CD4-positive, alpha-beta T cell treated with Interleukin-17A for 4 hours (primary cell): ENCODE measurements at regions not wholly inside any gene's neighbourhood (a gene's known extent, or its start where the extent isn't known, plus 50 kb on each side); places are given as distances from the start of the nearest gene placed in this dataset.
"Not testable (repeated sequence)": the region's sequence is repeated elsewhere in the genome, so short reads cannot be mapped to it uniquely, and the experiment has no call there.

Experiments
- DNase-seq: peaks from one replicate; pipeline ENCODE4 v3.0.0-alpha.2; 2020; ENCODE audit warnings: mixed read lengths

DNA sequence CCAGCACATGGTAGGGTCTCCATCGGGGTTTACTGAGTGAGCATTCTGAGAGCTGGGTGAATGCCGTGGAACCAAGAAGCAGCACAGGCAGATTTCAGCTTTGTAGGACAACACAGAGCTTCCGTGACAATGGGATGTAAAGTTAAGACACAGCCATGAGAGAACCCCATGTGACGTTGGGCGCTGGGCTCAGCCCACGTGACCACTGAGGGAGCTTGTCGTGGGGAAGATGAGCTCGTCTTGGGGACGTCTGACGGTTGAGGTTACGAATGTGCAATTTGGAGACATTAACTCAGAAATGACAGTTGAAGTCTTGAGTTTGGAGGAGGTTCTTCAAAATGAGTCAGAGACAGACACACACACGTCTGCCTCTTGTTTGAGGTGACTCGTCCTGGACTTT is 51.5 kb upstream of the MUC20 start:
- DNase-seq = not testable (repeated sequence)

DNA sequence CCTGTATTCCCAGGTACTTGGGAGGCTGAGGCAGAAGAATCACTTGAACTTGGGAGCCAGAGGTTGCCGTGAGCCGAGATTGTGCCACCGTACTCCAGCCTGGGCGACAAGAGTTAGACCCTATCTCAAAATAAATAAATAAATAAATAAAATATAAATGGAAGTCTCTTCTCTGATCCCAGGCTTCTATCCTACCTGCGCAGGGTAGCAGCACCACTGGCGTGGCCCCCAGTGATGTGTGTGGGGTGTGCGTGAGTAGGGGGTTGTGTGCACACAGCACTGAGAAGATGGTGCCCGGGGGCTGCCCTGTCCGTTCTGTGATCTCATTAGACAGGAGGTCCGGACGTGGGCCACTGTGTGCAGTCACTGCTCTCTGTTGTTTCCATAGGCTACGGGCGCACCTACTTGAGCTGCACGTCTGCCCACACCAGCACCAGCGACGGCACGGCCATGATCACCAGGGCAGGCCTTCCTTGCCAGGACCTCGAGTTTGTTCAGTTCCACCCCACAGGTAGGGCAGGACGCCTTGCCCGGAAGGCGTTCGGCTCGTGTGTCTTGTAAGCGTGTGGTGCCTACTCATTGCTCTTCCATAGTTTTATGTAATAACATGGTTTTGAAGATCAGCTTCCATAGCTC is 52.5 kb upstream of the MUC20 start:
- not testable (repeated sequence) for DNase-seq

DNA sequence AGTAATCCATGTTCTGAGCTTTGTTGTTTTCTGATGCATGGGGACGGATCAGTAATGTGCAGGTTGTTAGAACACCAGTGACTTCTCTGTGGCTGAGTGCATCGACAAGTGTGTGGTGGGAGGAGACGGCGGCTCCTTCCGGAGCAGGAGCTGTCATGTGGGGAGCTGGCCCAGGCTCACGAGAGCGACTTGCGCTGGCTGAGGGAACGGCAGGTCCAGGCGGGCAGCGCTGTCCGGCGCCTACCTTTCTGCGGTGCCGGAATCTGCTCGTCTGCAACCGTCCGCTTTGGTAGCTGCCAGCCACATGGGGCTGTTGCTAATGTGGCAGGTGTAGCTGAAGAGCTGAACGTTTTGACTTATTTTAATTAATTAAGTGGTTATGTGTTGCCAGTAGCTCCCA is 55.5 kb upstream of the MUC20 start:
- DNase-seq = not testable (repeated sequence)

DNA sequence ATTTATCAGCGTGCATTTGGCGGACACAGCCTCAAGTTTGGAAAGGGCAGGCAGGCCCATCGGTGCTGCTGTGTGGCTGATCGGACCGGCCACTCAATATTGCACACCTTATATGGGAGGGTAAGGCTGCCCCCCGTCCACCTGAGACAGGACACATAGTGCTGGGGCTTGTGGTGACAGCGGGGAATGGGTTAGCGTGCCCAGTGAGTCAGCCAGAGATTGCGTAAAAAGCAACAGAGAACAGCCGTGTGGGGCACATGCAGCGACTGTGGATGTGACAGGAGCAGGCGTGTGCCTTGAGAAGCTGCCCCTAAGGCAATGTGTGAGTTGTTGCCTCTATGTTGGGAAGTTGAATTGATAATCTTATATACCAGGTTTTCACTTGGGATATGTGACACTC is 56.6 kb upstream of the MUC20 start:
- not testable (repeated sequence) for DNase-seq

DNA sequence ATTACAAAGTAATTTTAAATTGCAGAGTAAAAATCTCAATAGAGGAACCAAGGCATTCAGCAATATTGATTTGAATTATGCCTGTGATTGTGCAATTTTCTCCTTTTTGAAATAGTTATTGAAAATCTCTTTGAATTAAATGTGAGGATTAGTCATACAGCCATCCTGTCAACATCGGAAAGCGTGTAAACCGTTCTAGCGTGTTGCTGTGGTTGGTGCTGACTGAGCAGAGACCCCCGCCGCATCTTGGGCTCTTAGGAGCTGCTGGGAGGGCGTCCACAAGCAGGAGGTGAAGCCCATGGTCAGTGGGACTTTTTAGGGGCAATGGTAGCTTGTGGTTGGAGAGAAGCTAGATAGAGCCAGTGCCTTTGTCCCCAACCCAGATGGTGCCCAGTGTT is 61.6 kb upstream of the MUC20 start:
- DNase-seq = not testable (repeated sequence)

DNA sequence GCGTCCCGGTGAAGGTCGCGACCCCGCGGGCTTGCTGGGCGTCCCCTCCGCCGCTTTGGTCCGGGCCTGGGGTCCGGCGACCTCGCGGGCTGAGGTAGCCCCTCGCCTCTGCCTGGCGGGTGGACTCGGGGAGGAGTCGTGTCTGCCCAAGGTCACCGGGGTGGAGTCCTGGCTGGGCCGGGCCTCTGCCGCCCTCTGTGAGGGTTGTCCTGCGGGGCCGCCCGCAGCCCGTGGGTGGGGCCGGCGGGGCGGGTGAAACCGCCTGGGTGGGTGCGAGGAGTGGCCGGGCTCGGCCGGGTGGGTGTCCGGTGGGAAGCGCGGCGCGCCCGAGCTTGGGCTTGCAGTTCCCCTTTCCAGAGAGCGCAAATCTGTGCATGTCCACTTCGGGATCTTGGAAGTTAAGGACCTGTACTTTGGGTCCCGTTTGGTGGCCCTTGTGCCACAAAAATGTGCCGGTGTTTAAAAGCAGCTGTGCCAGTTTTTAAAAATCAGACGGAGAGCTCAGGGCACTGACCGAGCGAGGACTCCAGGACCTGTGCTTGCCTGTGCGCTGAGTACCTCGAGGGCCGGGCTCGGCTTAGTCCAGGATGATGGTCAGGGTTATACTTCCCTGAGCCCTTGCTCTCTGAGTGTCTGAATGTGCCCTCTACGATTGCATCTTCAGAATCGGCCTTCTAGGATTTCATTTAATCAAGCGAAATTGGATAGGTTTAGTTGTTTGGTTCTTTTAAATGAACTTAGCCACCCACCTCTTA is 62.2 kb upstream of the MUC20 start:
- DNase-seq = not testable (repeated sequence)

DNA sequence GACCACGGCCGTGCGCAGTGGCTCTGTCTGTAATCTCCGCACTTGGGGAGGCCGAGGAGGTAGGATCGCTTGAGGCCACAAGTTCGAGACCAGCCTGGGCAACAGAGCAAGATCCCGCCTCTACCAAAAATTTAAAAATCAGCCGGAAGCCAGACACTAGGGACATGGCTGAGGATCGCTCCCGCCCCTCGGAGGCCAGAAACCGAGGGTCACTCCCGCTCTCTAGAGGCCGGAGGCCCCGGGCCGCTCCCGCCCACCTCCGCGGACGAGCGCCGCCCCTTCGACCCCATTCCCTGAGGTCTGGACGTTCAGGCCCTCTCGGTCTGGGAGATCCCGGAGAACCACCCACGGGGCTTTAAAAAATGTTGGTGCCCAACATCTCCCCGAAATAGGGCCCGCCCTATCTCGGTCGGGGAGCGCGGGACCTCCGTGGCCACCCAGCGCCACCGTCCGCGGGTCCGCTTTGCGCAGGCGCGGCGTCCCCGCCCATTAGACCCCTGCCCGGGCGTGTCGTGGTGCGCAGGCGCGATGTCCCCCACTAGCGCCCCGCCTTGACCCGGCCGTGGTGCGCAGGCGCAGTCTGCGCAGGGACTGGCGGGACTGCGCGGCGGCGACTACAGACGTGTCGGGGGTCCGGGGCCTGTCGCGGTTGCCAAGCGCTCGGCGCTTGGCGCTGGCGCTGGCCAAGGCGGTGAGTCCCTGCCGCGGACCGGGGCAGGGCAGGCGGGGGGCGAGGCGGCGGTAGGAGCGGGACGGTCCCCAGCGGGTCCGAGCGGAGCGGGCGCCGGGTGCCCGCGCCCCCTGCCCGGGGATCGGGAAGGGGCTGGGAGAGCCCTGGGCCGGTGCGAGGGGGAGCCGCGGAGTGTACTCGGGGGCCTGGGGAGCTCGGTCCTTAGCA is 63.1 kb upstream of the MUC20 start:
- peak; percentile 87 for DNase-seq

DNA sequence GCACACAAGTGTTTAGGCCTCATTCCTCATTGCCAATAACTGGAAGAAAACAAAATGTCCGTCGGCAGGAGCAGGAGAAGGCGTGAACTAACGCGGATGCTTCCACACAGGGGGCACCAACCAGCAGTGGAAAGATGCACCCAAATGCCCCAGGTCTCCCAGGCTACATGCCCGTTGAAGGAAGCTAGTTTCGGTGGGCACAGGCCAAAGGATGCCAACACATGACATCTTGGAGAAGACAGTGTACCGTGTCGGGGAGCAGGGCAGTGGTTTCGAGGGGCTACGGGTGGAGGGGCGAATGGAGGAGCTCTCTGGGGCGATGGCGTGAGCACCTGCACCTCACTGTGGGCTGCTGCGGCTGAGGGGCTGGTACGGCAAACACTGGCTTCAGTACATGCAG is 64.7 kb upstream of the MUC20 start:
- DNase-seq = not testable (repeated sequence)

DNA sequence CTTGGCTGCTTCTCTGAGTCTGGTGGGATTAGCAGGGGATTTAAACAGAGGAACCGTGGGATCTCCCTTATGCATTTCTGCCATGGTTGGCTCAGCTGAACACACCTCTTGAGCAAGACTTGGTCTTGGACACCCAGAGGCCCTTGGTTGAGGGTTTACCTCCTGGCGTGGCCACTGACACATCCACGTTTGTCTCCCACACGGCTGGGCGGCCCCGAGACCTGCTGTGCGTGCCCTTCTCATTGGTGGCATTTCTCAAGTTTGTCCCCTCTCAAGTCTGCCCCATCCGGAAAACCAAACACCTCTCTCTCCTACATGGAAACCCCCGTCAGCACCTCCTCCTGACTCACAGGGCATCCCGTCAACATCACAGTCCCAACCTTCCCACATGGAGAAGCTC is 66.0 kb upstream of the MUC20 start:
- not testable (repeated sequence) for DNase-seq

DNA sequence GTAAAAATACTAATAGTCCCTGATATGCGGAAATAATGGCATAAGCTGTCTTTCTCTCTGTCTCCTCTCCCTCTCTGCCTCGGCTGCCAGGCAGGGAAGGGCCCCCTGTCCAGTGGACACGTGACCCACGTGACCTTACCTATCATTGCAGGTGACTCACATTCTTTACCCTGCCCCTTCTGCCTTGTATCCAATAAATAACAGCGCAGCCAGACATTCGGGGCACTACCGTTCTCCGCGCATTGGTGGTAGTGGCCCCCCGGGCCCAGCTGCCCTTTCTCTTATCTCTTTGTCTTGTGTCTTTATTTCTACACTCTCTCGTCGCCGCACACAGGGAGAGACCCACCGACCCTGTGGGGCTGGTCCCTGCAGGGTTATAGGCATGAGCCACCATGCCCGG is 66.6 kb upstream of the MUC20 start:
- DNase-seq = not testable (repeated sequence)

DNA sequence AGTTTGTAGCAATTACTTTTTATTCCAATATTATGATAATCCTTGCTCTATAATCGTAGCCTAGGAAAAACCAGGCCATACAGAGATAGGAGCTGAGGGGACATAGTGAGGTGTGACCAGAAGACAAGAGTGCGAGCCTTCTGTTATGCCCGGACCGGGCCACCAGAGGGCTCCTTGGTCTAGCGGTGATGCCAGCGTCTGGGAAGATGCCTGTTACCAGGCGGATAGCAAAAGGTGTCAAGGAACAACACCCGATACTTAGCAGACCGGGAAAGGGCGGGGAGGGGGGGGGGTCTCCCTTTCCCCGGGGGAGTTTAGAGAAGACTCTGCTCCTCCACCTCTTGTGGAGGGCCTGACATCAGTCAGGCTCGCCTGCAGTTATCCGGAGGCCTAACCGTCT is 67.1 kb upstream of the MUC20 start:
- DNase-seq = peak; percentile 19

DNA sequence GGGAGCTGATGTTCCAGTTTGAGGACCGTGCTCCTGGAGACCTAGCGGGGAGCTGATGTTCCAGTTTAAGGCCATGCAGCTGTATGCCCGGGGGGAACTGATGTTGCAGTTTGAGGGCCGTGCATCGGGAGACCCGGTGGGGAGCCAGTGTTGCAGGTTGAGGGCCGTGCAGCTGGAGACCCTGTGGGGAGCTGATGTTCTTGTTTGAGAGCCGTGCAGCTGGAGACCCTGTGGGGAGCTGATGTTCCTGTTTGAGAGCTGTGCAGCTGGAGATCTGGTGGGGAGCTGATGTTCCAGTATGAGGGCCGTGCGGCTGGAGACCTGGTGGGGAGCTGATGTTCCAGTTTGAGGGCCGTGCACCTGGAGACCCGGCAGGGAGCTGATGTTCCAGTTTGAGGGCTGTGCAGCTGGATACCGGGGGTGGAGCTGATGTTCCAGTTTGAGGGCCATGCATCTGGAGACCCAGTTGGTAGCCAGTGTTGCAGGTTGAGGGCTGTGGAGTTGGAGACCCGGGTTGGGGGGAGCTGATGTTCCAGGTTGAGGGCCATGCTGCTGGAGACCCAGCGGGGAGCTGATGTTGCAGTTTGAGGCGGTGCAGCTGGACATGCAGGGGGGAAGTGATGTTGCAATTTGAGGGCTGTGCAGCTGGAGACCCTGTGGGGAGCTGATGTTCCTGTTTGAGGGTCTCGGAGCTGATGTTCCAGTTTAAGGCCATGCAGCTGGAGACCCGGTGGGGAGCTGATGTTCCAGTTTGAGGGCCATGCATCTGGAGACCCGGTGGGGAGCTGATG is 64.4 kb upstream of the APOD start:
- not testable (repeated sequence) for DNase-seq

DNA sequence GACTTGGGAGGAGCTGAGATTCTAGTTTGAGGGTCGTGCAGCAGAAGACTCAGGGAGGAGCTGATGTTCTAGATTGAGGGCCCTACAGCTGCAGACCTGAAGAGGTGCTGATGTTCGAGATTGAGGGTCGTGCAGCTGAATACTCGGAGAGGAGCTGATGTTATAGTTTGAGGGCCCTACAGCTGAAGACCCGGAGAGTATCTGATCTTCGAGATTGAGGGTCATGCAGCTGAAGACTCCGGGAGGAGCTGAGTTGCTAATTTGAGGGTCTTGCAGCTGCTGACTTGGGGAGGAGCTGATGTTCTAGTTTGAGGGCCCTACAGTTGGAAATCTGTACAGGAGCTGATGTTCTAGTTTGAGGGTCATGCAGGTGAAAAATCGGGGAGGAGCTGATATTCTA is 62.1 kb upstream of the APOD start:
- not testable (repeated sequence) for DNase-seq

DNA sequence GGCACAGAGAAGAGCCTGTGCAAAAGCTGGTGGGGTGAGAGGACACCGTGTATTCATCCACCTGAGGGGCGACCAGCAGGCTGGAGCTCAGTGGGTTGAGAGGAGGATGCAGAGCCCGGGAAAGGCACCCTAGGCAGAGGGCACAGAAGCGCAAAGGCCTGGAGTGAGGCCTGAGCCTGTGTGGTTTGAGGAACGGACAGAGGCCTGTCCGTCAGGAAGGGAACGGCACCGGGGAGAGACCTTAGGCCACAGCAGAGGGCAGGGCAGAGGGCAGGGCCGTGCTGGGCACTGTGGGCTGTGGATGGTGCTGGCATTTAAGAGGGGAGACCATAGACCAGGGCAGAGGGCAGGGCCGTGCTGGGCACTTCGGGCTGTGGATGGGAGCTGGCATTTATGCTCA is 59.5 kb upstream of the APOD start:
- DNase-seq = not testable (repeated sequence)

DNA sequence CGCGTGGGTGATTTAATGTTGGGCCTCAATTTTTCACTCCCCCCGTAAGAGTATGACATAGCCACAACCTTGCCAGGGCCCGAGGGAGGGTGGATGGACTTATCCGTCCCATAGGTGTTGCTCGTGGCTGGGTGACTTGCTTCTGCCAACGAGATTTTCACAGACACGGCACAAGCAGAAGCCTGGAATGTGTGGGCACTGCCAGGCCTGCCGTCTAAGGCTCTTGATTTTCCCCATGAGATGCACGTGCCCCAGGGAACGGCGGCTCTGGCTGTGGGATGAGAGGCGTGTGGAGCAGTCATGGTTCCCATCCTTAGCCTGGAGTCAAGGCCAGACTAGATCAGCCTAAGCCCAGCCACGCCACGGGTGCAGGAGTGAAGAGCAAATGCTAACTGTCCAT is 58.6 kb upstream of the APOD start:
- DNase-seq = not testable (repeated sequence)

DNA sequence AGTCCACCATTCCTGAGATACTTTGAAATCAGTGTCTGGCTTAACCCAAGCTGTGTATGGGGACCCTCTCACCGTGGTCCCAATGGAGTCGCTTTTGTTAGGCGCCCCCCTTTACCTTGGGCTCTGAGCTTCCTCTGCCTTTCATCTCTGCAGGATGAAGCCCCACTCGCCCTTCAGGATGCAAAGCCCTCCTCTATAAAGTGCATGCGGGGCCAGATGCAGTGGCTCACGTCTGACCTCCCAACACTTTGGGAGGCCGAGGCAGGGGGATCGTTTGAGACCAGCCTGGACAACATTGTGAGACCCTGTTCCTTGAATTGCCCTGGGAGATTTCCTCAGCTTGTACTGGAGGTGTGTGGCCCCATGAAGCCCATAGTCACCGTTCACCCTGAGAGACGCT is 54.7 kb upstream of the APOD start:
- not testable (repeated sequence) for DNase-seq

DNA sequence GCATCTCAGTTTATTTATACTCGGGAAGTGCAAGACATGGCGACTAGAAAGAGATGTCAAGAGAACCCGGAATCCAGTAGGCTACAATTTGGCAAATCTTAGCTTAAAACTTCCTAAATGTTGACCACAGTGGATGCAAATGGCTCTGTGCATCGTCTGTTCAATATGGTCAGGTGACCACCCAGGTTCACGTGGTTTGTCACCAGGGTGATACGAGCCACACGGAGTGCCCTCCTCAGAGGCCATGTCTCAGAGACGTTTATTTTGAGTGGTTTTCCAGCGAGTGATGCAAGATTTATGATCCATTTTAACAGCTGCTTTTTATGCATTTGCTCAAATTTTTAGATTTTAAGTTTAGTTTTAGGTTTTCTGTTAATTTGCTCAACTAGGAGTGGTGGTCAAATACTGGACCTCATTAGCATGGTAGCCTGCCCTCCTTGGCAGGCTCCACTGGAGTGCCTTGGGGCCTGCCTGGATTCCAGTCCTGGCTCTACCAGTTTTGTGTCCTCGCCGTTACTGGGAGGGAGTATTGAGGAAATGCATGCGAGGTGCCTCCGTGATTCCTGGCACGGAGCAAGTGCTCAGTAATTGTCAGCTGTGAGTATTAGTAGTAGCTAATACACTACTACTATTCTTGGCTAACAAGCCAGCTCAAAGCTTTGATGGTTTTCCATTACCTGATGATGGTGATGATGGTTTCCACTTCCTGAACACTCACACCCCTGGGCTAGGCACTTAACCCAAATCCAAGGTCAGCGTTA is 53.9 kb upstream of the APOD start:
- not testable (repeated sequence) for DNase-seq

DNA sequence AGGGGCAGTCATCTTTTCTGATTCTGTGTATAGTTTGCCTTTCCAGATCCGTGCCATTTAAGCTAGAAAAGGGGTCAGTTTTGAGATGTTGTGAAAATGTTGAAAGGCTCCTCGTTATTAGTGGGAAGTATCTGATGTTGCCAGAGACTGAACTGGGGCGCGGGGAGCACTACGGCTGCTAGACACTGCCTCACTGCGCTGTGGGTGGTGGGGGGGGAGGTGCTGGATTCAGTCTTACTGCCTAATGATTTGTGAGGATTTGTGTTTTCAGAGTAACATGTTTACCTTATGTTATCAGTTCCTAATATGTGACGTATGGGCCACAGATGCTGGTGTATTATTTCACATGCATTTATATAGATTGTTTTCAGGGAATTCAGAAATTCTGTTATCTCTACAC is 53.3 kb upstream of the APOD start:
- DNase-seq = not testable (repeated sequence)

DNA sequence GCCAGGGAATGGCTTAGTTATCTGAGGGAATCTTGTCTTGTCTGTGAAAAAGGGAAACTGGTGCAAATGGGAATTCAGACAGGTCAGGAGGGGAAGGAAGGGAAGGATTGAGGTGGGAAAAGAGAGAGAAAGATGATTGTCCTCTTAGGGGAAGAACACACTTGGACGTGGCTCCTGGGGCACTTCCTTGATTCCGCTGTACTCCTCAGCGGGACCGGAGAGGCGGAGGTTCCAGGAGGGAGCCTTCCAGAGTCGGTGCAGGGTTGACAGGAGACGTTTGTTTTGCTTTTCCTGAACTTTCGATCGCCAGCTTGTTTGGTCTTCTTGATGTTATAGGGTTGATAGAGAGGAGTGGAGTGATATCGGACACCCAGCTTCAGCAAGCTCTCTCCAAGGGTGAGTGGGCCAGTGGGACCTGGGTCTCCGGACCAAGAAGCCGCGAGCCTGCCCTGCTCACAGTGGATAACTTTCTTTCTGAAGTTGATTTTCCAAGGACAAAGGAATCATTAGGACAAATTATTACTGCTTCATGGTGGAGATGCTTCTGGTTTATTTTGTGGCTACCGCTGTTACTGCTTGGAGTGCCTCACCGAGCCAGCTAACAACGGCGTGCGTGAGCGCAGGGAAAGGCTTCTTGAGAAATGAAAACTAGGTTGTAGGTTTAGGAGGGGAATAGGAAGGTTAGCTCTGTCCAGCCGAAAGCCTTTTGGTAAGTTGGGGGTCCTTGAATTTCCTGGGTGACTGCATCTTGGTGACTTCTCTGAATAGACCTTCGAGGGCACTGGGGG is 52.4 kb upstream of the APOD start:
- DNase-seq = not testable (repeated sequence)

DNA sequence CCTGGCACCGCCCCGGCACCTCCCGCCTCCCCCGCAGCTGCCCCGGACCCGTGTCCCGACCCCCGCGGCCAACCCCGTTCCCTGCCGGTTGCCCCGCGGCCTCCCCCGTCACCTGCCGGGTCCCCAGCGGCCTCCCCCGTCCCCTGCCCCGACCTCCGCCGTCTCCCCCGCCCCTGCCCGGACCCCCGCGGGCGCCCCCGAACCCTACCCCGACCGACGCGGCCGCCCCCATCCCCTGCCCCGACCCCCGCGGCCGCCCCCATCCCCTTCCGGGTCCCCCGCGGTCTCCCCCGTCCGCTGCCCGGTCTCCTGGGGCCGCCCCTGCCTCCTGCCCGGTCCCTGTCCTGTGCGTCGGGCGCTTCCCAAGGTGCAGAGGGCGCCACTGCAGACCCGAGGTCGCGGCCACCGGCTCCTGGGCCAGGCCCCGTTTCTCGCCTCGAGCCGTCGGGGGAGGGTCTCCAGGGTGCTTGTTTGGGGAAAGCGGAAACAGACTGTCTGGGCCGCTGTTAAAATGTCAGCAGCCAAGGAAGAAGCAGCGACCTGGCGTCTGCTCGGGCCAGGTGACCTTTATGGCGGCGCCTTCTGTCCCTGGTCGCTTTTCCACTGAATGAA is 51.6 kb upstream of the APOD start:
- not testable (repeated sequence) for DNase-seq
